GM12872 (cell line): ENCODE measurements at regions not wholly inside any gene's neighbourhood (a gene's known extent, or its start where the extent isn't known, plus 50 kb on each side); places are given as distances from the start of the nearest gene placed in this dataset.

Source experiments
- TF ChIP-seq, protein P1 (sequence below): IDR thresholded peaks from 3 replicates; pipeline ENCODE4 v1.5.1; 2011; ENCODE audit warnings: low read depth, mild to moderate bottlenecking, low read length, moderate library complexity; ENCODE audit not compliant: insufficient read depth

DNA sequence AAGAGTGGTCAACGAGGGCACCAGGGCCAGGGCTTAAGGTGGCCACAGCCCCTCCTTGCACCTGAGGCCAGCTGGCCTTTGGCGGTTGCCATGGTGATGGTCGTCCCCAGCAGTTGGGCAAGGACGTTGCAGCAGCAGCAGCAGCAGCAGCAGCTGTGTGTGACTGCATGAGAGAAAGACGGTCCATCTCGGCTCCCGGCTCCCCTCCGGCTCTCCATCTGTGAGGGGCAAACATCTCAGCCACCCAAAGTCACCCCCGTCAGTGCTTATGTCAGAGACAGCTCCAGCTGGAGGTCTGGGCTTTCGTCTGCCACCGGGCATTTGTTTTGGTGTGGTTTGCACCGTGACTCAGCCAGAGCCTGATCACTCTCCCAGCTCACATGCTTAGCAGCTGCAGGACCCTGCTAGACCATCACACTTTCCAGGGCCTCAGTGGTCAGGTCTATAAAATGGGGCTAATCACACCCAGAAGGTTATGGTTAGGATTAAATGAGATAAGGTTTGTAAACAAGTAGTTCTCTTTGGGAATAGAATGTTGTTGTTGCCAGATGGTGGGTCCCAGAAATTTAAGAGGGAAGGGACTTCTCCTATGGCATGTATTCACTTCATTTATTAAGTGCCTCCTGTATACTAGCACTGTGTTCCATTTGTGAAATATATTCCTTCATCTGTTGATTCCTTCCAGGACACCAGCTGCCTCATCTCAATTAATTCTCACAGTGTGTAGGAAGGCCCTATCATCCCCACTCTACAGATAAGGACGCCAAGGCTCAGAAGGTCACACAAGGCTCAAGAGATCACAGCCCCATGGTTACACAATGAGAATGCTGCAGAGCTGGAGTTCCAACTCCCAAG lies 212.6 kb upstream of the LHX5 start:
- TF ChIP-seq, protein P1, sequence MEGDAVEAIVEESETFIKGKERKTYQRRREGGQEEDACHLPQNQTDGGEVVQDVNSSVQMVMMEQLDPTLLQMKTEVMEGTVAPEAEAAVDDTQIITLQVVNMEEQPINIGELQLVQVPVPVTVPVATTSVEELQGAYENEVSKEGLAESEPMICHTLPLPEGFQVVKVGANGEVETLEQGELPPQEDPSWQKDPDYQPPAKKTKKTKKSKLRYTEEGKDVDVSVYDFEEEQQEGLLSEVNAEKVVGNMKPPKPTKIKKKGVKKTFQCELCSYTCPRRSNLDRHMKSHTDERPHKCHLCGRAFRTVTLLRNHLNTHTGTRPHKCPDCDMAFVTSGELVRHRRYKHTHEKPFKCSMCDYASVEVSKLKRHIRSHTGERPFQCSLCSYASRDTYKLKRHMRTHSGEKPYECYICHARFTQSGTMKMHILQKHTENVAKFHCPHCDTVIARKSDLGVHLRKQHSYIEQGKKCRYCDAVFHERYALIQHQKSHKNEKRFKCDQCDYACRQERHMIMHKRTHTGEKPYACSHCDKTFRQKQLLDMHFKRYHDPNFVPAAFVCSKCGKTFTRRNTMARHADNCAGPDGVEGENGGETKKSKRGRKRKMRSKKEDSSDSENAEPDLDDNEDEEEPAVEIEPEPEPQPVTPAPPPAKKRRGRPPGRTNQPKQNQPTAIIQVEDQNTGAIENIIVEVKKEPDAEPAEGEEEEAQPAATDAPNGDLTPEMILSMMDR, result no peak

DNA sequence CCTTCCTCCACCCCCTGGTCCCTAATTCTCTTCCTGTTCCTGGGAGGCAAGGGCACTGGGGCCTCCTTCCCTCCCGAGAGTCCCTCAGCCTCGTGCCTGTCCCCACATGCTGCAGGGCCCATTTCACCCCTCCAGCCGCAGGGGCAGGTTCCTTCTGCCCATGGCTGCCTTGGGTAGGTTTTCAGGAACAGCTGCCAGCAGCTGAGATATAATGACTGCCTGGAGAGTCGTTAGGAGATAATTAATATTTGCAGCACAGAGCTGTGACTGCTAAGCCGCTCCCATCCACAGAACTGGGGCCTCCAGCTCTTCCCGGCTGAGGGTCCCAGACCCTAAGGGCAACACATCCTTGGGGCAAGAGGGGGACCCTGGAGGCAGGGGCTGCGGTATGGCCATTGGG lies 211.9 kb upstream of the LHX5 start:
- TF ChIP-seq, protein P1, result no peak

DNA sequence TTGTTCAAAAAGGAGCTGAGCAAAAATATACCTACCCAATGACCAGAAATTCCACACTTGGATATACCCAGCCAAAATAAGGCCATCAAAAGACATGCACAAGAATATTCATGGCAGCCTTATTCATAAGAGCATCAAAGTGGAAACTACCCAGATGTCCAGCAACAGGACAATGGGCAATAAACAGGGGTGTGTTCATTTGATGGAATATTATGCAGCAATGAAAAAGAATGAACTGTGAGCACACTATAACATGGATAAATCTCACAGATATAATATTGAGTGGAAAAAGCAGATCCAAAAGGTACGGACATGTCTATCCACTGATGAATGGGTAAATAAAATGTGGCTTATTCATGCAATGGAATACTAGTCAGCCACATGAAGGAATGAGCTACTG lies 209.2 kb upstream of the LHX5 start:
- TF ChIP-seq, protein P1, result no peak

DNA sequence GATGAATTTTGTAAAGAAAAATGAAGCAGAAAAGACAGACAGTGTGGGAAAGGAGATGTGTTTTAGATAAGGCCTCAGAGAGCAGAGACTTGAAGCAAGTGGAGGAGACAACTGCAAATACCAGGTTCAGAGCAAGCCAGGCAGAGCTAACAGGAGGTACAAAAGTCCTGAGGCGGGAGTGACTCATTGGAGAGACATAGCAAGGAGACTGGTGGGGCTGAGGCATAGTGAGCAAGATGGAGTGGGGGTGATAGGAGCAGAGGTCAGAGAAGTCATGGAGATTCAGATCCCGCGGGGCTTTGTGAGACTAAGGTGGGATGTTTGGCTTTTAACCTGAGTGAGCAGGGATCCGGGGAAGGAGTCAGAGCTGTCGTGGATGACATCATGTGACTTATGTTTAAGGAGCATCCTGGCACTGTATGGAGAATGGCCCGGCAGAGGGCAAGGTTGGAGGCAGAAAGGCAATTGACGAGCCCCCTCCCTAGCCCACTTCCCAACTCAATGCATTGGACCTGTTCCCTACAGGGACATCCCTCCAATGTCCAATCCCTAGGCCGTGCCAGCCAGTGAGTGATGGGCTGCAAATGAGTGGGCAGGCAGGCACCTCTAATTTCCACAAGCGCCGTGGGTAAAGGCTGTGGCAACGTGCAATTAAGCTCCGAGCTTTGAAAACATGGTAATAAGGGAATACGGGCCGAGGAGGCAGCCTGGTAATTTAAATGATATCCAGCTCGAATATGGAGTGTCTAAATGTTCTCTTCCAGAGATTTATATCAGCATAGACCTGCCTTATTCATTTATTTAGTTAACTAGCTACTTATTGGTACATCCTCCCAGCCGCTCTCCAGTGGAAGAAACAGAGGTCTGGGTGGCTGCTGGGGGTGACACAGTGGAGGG lies 206.8 kb upstream of the LHX5 start:
- TF ChIP-seq, protein P1, result no peak

DNA sequence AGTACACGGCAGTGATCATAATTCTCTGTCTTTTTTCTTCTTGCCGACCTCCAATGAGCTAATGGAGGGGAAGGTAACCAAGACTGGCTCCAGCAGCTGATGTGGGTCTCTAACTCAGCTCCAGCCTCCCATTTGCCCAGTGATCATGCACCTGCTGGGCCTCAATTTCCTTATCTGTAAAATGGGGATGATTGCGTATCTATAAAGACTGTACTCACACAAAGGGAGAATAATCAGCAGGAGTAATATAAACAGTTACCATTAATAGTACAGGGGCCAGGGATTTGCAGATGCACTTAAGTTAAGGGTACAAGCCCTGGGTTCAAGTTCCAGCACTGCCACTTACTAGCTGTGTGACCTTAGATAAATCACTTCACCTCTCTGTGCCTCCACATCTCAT lies 204.9 kb upstream of the LHX5 start:
- TF ChIP-seq, protein P1, result no peak

DNA sequence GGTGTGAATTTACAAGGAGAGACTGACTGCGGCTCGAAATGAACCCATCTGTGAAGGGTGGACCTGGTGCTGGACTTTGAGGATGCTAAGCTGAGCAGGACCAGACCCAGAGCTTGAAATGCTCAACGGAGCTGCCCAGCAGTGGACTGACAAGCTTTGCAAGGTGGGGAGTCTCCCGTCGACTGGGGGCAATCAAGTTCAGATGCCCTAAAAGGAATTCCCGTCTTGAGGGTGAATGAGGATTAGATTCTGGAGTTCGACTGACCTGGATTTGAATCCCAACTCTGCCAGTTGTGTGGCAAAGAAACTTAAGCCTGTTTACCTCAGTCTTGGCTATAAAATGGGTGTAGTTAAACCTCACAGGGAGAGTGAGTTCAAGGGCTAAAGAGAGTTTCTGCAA lies 204.4 kb upstream of the LHX5 start:
- TF ChIP-seq, protein P1, result no peak

DNA sequence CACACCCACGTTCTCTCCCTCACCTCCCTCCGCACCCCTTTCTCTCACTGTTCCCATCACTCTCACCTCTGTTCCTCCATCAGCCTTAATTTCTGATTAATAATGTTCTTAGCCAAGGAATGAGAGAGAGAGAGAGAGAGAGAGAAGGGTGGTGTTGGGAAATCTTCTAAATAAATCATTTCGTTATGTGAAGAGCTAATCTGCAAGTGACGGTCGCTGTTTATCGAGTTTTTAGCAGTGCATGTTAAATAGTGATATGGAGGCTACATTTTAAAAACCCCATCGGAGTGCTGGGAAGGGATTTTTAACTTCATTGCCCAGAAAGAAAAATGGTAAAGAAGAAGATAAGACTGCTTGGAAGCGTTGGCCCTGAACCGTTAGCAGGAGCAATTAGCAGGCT lies 203.3 kb upstream of the LHX5 start:
- TF ChIP-seq, protein P1, result no peak
